ENCODE measurements at regions not wholly inside any gene's neighbourhood (a gene's known extent, or its start where the extent isn't known, plus 50 kb on each side); places are given as distances from the start of the nearest gene placed in this dataset.

GRCh38 chr12:131375972-131376345 lies 334.9 kb upstream of the SFSWAP start:
- no peak overlapping the region for H3K27ac ChIP-seq (ENCODE audit: insufficient read depth, low read length)
- ChIA-PET POLR2A (ENCODE audit: unreplicated experiment) (no interaction called here), CTCF (no interaction called here)
- peaks cover 48% of the 10 kb centered on the region for H3K9me3 ChIP-seq (ENCODE audit: control insufficient read depth, insufficient read depth, low read length)
- H4K20me1 ChIP-seq (ENCODE audit: insufficient read depth, low read length): no peaks in the 10 kb centered on the region
- no peak overlapping the region for H4K91ac ChIP-seq (ENCODE audit: insufficient read depth, low read depth, low read length)
- H3K79me1 ChIP-seq (ENCODE audit: low read depth in 1 of 2, low read length in 2 of 2): no peaks in the 10 kb centered on the region
- H3K14ac ChIP-seq (replicated peaks; ENCODE audit: low read depth, low read length): no peak overlapping the region
- H3K9me1 ChIP-seq (ENCODE audit: insufficient read depth, low read length): no peaks in the 10 kb centered on the region
- TF ChIP-seq CTCF (conservative IDR thresholded peaks at IDR 0.05; ENCODE audit: low read depth, low read length) (no peak), NFE2L2 (IDR thresholded peaks at IDR 0.05; ENCODE audit: low read depth, low read length) (no peak), RAD21 (IDR thresholded peaks at IDR 0.05; ENCODE audit: low read length) (no peak), RFX5 (IDR thresholded peaks at IDR 0.05; ENCODE audit: low read depth, low read length) (no peak), CEBPB (IDR thresholded peaks at IDR 0.05; ENCODE audit: low read depth, low read length) (no peak), SMC3 (IDR thresholded peaks at IDR 0.05; ENCODE audit: low read depth, low read length) (no peak), FOS (IDR thresholded peaks at IDR 0.05; ENCODE audit: low read depth, low read length) (no peak), MAZ (IDR thresholded peaks at IDR 0.05; ENCODE audit: borderline replicate concordance, low read depth, low read length) (no peak), POLR2A (IDR thresholded peaks at IDR 0.05; ENCODE audit: low read depth, low read length) (no peak), MXI1 (IDR thresholded peaks at IDR 0.05; ENCODE audit: borderline replicate concordance, low read depth, low read length) (no peak), BHLHE40 (IDR thresholded peaks at IDR 0.05; ENCODE audit: low read depth, low read length) (no peak)
- no peak overlapping the region for H4K8ac ChIP-seq (ENCODE audit: low read depth in 2 of 2, low read length in 2 of 2)
- H2BK120ac ChIP-seq (ENCODE audit: low read depth, low read length): no peak overlapping the region
- intact Hi-C loops (cut with micrococcal nuclease): no loop called here
- no peak overlapping the region for H3K9ac ChIP-seq (ENCODE audit: low read depth, low read length)
- H3K4me1 ChIP-seq (ENCODE audit: control insufficient read depth, insufficient read depth, low read length): no peaks in the 10 kb centered on the region
- H2AK5ac ChIP-seq (ENCODE audit: low read depth, low read length): no peak overlapping the region
- H2BK5ac ChIP-seq (ENCODE audit: low read depth, low read length, poor library complexity, severe bottlenecking): no peak overlapping the region
- in situ Hi-C loops (cut with MboI; ENCODE audit: low sequenced_read_pairs): no loop called here
- DNase-seq (no peak), ATAC-seq (ENCODE audit: low read depth) (no peak)
- H3K23ac ChIP-seq (ENCODE audit: low read depth, low read length): no peak overlapping the region
- 90% methylated on average over 2 of the region's 8 CpGs; no CpG with 5 or more reads in 1 of the 2 experiments for WGBS, 2 experiments (ENCODE audit: extremely low coverage in 2 of 2, insufficient read length in 1 of 2)
- no TSS peak for BruUV-seq (replicated peaks)
- H2AFZ ChIP-seq (replicated peaks; ENCODE audit: low read length, poor library complexity): no peak overlapping the region
- H3K27me3 ChIP-seq (ENCODE audit: control insufficient read depth, insufficient read depth, low read length): no peaks in the 10 kb centered on the region
- H4K5ac ChIP-seq (ENCODE audit: low read depth, low read length): no peak overlapping the region
- no peaks in the 10 kb centered on the region for H3K36me3 ChIP-seq (ENCODE audit: control insufficient read depth, insufficient read depth, low read length)
- H2AK9ac ChIP-seq (replicated peaks; ENCODE audit: low read depth, low read length, poor library complexity): no peak overlapping the region
- no peak overlapping the region for H3K4me3 ChIP-seq (ENCODE audit: insufficient read depth, low read depth, low read length)
- H3K18ac ChIP-seq (ENCODE audit: low read depth, low read length): no peak overlapping the region
- H2BK15ac ChIP-seq (ENCODE audit: low read depth, low read length): no peak overlapping the region
- dilution Hi-C loops (cut with HindIII; ENCODE audit: low sequenced_read_pairs, unreplicated experiment): no loop called here
- H3K4ac ChIP-seq (ENCODE audit: low read depth, low read length): no peak overlapping the region
- H3K4me2 ChIP-seq (ENCODE audit: low read depth, low read length): no peak overlapping the region
- H3K56ac ChIP-seq (ENCODE audit: extremely low read depth, insufficient read depth, low read length): no peak overlapping the region
- H2BK20ac ChIP-seq (ENCODE audit: low read depth, low read length): no peak overlapping the region

Data from IMR-90 (cell line).